Liver (tissue), 3 donors: ENCODE measurements at regions not wholly inside any gene's neighbourhood (a gene's known extent, or its start where the extent isn't known, plus 50 kb on each side); places are given as distances from the start of the nearest gene placed in this dataset.

Source experiments
- ATF3 ChIP-seq: IDR thresholded peaks from 2 replicates; pipeline ENCODE4 v1.6.1; 2016; ENCODE audit warnings: antibody characterized with exemption
- CTCF ChIP-seq: fragments of 150-350 bp; IDR thresholded peaks from 2 replicates; pipeline ENCODE4 v1.5.1; 2017; ENCODE audit warnings: improper control_type of control experiment, low read depth, low read length; ENCODE audit not compliant: missing input control
- GABPA ChIP-seq, 2 donors: IDR thresholded peaks in 1 of 2; conservative IDR thresholded peaks in 1 of 2; 2 replicates each; pipeline ENCODE4 v1.6.1; 2016; ENCODE audit warnings: antibody characterized with exemption in 2 of 2, mild to moderate bottlenecking in 1 of 2, moderate library complexity in 1 of 2
- HNF4A ChIP-seq, 2 donors: conservative IDR thresholded peaks; 2 replicates each; pipeline ENCODE4 v1.6.1; 2016; ENCODE audit warnings: antibody characterized with exemption in 2 of 2, mild to moderate bottlenecking in 2 of 2
- HNF4G ChIP-seq: IDR thresholded peaks from 2 replicates; pipeline ENCODE4 v1.6.1; 2016; ENCODE audit warnings: antibody characterized with exemption
- JUND ChIP-seq, 2 donors: IDR thresholded peaks; 2 replicates each; pipeline ENCODE4 v1.6.1; 2016; ENCODE audit warnings: antibody characterized with exemption in 2 of 2
- MAX ChIP-seq: IDR thresholded peaks from 2 replicates; pipeline ENCODE4 v1.6.1; 2016; ENCODE audit warnings: antibody characterized with exemption
- REST ChIP-seq: IDR thresholded peaks from 2 replicates; pipeline ENCODE4 v1.6.1; 2016; ENCODE audit warnings: antibody characterized with exemption, mild to moderate bottlenecking
- RXRA ChIP-seq, 2 donors: IDR thresholded peaks; 2 replicates each; pipeline ENCODE4 v1.6.1; 2017 to 2018; ENCODE audit warnings: antibody characterized with exemption in 2 of 2, mild to moderate bottlenecking in 1 of 2
- SP1 ChIP-seq: IDR thresholded peaks from 2 replicates; pipeline ENCODE4 v1.6.1; 2018; ENCODE audit warnings: antibody characterized with exemption, mild to moderate bottlenecking
- YY1 ChIP-seq: IDR thresholded peaks from 2 replicates; pipeline ENCODE4 v1.6.1; 2016; ENCODE audit warnings: antibody characterized with exemption, mild to moderate bottlenecking
- ZBTB33 ChIP-seq: IDR thresholded peaks from 2 replicates; pipeline ENCODE4 v1.6.1; 2016; ENCODE audit warnings: antibody characterized with exemption
- donor health status: healthy.
- donor health status: healthy.

GRCh38 chr2:104280216-104280615, 573.7 kb upstream of the POU3F3 start:
- TF ChIP-seq RXRA (IDR thresholded peaks at IDR 0.05) (no peak), CTCF (no peak), MAX (no peak), SP1 (no peak), REST (no peak), YY1 (no peak), HNF4G (no peak), JUND (IDR thresholded peaks at IDR 0.05) (no peak), ZBTB33 (no peak), HNF4A (conservative IDR thresholded peaks at IDR 0.05) (no peak), GABPA (IDR thresholded peaks at IDR 0.05 in 1 of 2, conservative IDR thresholded peaks at IDR 0.05 in 1 of 2) (no peak), ATF3 (no peak)
